Bronchial epithelial cell (primary cell): ENCODE measurements at regions not wholly inside any gene's neighbourhood (a gene's known extent, or its start where the extent isn't known, plus 50 kb on each side); places are given as distances from the start of the nearest gene placed in this dataset.

Experiments
- DNase-seq: peaks from one replicate; pipeline ENCODE4 v3.0.0-alpha.2; 2010; ENCODE audit warnings: low read depth
- FAIRE-seq: peaks from 2 replicates; lab custom pipeline; 2011; peaks lifted over from hg19 to GRCh38; lab: Jason Lieb, UNC
- H3K27me3 ChIP-seq: 2 replicates; pipeline ENCODE4 v1.5.1; 2011; ENCODE audit warnings: low read length; ENCODE audit not compliant: control insufficient read depth, insufficient read depth
- H3K36me3 ChIP-seq: 2 replicates; pipeline ENCODE4 v1.5.1; 2011; ENCODE audit warnings: low read length; ENCODE audit not compliant: control insufficient read depth, insufficient read depth
- H3K4me3 ChIP-seq: 2 replicates; pipeline ENCODE4 v1.5.1; 2011; ENCODE audit warnings: mild to moderate bottlenecking, low read depth, low read length, control low read depth
- CTCF ChIP-seq: IDR thresholded peaks from 2 replicates; pipeline ENCODE4 v1.5.1; 2011; ENCODE audit warnings: mild to moderate bottlenecking, moderate library complexity, low read length, control low read depth, inconsistent platforms; ENCODE audit not compliant: insufficient read depth, severe bottlenecking

DNA sequence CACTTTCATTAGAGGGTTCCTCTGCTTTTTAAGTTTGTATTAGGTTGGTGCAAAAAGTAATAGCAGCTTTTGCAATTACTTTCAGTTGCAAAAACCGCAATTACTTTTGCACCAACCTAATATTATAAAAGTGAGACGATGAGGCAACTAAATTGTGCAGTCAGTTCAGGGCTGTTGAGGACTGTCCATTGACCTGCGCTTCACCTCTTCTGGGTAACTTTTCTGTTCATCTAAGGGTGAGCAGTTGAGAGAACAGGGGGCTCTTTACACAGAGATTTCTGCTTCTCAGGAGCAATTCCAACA is 191.3 kb downstream of the AACS start:
- no peak for DNase-seq
- H3K36me3 ChIP-seq, result no peaks in the 10 kb centered on the region
- no peak overlapping the region for H3K4me3 ChIP-seq
- no peak for FAIRE-seq
- no peaks in the 10 kb centered on the region for H3K27me3 ChIP-seq
- TF ChIP-seq CTCF, result no peak

DNA sequence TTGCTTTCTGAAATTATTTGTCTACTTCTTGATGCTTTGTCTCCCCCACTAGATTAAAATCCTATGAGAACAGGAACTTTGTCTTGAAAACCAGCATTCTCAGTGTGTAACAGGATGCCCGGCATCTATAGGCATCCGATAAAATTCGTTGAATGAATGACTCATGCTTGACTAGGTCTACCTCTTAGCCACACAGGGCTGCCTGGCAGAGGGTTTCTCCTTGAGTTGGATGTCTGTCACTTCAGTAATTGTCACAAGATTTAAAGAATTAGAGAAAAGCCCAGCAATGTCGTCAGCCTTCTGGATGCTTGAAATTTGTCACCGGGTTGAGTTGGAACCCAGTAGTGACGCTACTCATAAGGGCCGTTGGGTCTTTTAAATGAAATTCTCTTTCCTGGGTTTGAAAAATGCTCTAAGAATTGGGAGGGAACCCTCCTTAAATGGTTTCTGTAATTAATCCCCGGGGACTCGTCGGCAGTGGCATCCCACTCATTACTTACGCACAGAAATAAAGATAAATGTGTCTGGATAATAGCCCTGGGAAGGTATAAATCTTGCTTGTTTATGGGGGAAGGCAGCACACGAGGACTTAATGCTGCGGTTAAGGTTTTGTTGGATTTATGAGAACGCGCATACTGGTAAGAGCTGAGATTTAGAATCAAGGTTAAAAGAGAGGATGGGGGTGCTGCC is 194.1 kb downstream of the AACS start:
- no peak for FAIRE-seq
- no peaks in the 10 kb centered on the region for H3K36me3 ChIP-seq
- H3K27me3 ChIP-seq, result no peaks in the 10 kb centered on the region
- H3K4me3 ChIP-seq, result no peak overlapping the region
- DNase-seq, result no peak
- no peak for TF ChIP-seq CTCF

- no peaks in the 10 kb centered on the region for H3K27me3 ChIP-seq
- FAIRE-seq, result no peak
These were observed 197.6 kb downstream of the AACS start for GRCh38 chr12:125262851-125263250.

GRCh38 chr12:125263385-125263784 is 198.2 kb downstream of the AACS start:
- no peaks in the 10 kb centered on the region for H3K27me3 ChIP-seq
- FAIRE-seq (no peak), DNase-seq (no peak)
- TF ChIP-seq CTCF, result no peak
- H3K4me3 ChIP-seq, result no peak overlapping the region
- no peaks in the 10 kb centered on the region for H3K36me3 ChIP-seq

More at GRCh38 chr12:125262851-125263250, 197.6 kb downstream of the AACS start:
- Histone ChIP-seq H3K4me3 (no peak overlapping the region), H3K36me3 (no peaks in the 10 kb centered on the region)
- no peak for DNase-seq
- no peak for TF ChIP-seq CTCF

- Histone ChIP-seq H3K27me3 (no peaks in the 10 kb centered on the region), H3K36me3 (no peaks in the 10 kb centered on the region), H3K4me3 (no peak overlapping the region)
- TF ChIP-seq CTCF, result no peak
- FAIRE-seq (no peak), DNase-seq (no peak)
These were observed 201.9 kb downstream of the AACS start for GRCh38 chr12:125267114-125267513.

GRCh38 chr12:125269276-125269675 is 204.0 kb downstream of the AACS start:
- Histone ChIP-seq H3K36me3 (no peaks in the 10 kb centered on the region), H3K27me3 (no peaks in the 10 kb centered on the region), H3K4me3 (no peak overlapping the region)
- FAIRE-seq (no peak), DNase-seq (no peak)
- TF ChIP-seq CTCF, result no peak
